ENCODE measurements at regions not wholly inside any gene's neighbourhood (a gene's known extent, or its start where the extent isn't known, plus 50 kb on each side); places are given as distances from the start of the nearest gene placed in this dataset.
"Not testable (repeated sequence)": the region's sequence is repeated elsewhere in the genome, so short reads cannot be mapped to it uniquely, and the experiment has no call there.

GRCh38 chr10:106347547-106347946, 817.0 kb downstream of the SORCS1 start:
- ATAC-seq (ENCODE audit: low read depth) (no peak), DNase-seq (no peak)
- no peaks in the 10 kb centered on the region for H3K79me2 ChIP-seq (ENCODE audit: control insufficient read depth, insufficient read depth, low read length)
- H3K27me3 Mint-ChIP-seq: no peaks in the 10 kb centered on the region
- no peaks in the 10 kb centered on the region for H3K4me1 Mint-ChIP-seq
- intact Hi-C loops (cut with micrococcal nuclease): no loop called here
- no peaks in the 10 kb centered on the region for H3K27me3 ChIP-seq (replicated peaks in 1 of 4; ENCODE audit: control extremely low read depth in 1 of 4, control insufficient read depth in 3 of 4, insufficient read depth in 4 of 4, low read length in 3 of 4)
- 33% methylated on average over 1 of the region's 2 CpGs for WGBS (ENCODE audit: insufficient coverage)
- no peak overlapping the region for H2AFZ ChIP-seq (ENCODE audit: insufficient read depth, low read depth, low read length, poor library complexity, severe bottlenecking)
- POLR2A ChIA-PET: no interaction called here
- TF ChIP-seq EZH2 (IDR thresholded peaks at IDR 0.05; ENCODE audit: borderline replicate concordance, insufficient read depth, low read depth, low read length, poor library complexity, severe bottlenecking): no peak
- TF ChIP-seq CTCF (IDR thresholded peaks at IDR 0.05): no peak
- no peak overlapping the region for H3K27ac ChIP-seq (ENCODE audit: low read length in 2 of 2)
- CTCF ChIA-PET: no interaction called here
- no peaks in the 10 kb centered on the region for H3K9me3 ChIP-seq (ENCODE audit: control extremely low read depth in 1 of 3, control insufficient read depth in 2 of 3, insufficient read depth in 1 of 3, low read length in 2 of 3)
- no peaks in the 10 kb centered on the region for H4K20me1 ChIP-seq (ENCODE audit: control insufficient read depth, insufficient read depth, low read length, poor library complexity, severe bottlenecking)
- peaks cover 2% of the 10 kb centered on the region for H3K9me3 Mint-ChIP-seq (ENCODE audit: insufficient read depth)
- no peaks in the 10 kb centered on the region for H3K36me3 ChIP-seq (replicated peaks in 1 of 2; ENCODE audit: control extremely low read depth in 1 of 2, control insufficient read depth in 1 of 2, extremely low read depth in 1 of 2, insufficient read depth in 2 of 2, low read length in 1 of 2)
- no peak overlapping the region for H3K4me3 ChIP-seq (ENCODE audit: control extremely low read depth in 1 of 5, extremely low read depth in 1 of 5, insufficient read depth in 1 of 5, low read depth in 2 of 5, low read length in 4 of 5)
- H3K27ac Mint-ChIP-seq: no peak overlapping the region
- no peak overlapping the region for H3K4me2 ChIP-seq (replicated peaks; ENCODE audit: low read depth, low read length, poor library complexity, severe bottlenecking)
- H3K9ac ChIP-seq (ENCODE audit: low read length): no peak overlapping the region
- H3K4me1 ChIP-seq (ENCODE audit: control insufficient read depth in 2 of 2, insufficient read depth in 2 of 2, low read length in 2 of 2): no peaks in the 10 kb centered on the region
- H3K4me3 Mint-ChIP-seq: no peak overlapping the region

- H3K9me3 ChIP-seq (ENCODE audit: control extremely low read depth in 1 of 3, control insufficient read depth in 2 of 3, insufficient read depth in 1 of 3, low read length in 2 of 3); H3K27me3 Mint-ChIP-seq; H3K4me1 ChIP-seq (ENCODE audit: control insufficient read depth in 2 of 2, insufficient read depth in 2 of 2, low read length in 2 of 2); H3K27me3 ChIP-seq (replicated peaks in 1 of 4; ENCODE audit: control extremely low read depth in 1 of 4, control insufficient read depth in 3 of 4, insufficient read depth in 4 of 4, low read length in 3 of 4); H3K4me3 Mint-ChIP-seq; ATAC-seq (ENCODE audit: low read depth); H3K4me3 ChIP-seq (ENCODE audit: control extremely low read depth in 1 of 5, extremely low read depth in 1 of 5, insufficient read depth in 1 of 5, low read depth in 2 of 5, low read length in 4 of 5); H3K4me2 ChIP-seq (replicated peaks; ENCODE audit: low read depth, low read length, poor library complexity, severe bottlenecking); H3K4me1 Mint-ChIP-seq; H2AFZ ChIP-seq (ENCODE audit: insufficient read depth, low read depth, low read length, poor library complexity, severe bottlenecking); H3K27ac ChIP-seq (ENCODE audit: low read length in 2 of 2); H3K9ac ChIP-seq (ENCODE audit: low read length); DNase-seq; H3K79me2 ChIP-seq (ENCODE audit: control insufficient read depth, insufficient read depth, low read length); H3K9me3 Mint-ChIP-seq (ENCODE audit: insufficient read depth); H3K36me3 ChIP-seq (replicated peaks in 1 of 2; ENCODE audit: control extremely low read depth in 1 of 2, control insufficient read depth in 1 of 2, extremely low read depth in 1 of 2, insufficient read depth in 2 of 2, low read length in 1 of 2); H4K20me1 ChIP-seq (ENCODE audit: control insufficient read depth, insufficient read depth, low read length, poor library complexity, severe bottlenecking); POLR2A ChIA-PET; intact Hi-C loops (cut with micrococcal nuclease); CTCF ChIA-PET; H3K27ac Mint-ChIP-seq: not testable (repeated sequence)
- WGBS (ENCODE audit: insufficient coverage): 90% methylated on average over 5 of the region's 10 CpGs
Observed at GRCh38 chr10:106343539-106343938, 821.0 kb downstream of the SORCS1 start.

Data from B cell (primary cell).